Muscle of leg (tissue), 3 donors: ENCODE measurements at regions not wholly inside any gene's neighbourhood (a gene's known extent, or its start where the extent isn't known, plus 50 kb on each side); places are given as distances from the start of the nearest gene placed in this dataset.
"Not testable (repeated sequence)": the region's sequence is repeated elsewhere in the genome, so short reads cannot be mapped to it uniquely, and the experiment has no call there.

Experiments used
- DNase-seq: peaks from one replicate; pipeline ENCODE4 v3.0.0; 2013
- H3K27ac ChIP-seq: one replicate; pipeline ENCODE4 v1.5.1; 2013; ENCODE audit warnings: mild to moderate bottlenecking, low read length, control low read depth
- H3K27me3 ChIP-seq: one replicate; pipeline ENCODE4 v1.6.1; 2013; ENCODE audit warnings: low read length; ENCODE audit not compliant: control insufficient read depth, insufficient read depth
- H3K36me3 ChIP-seq: one replicate; pipeline ENCODE4 v1.6.1; 2013; ENCODE audit warnings: low read length; ENCODE audit not compliant: control insufficient read depth, insufficient read depth
- H3K4me1 ChIP-seq: one replicate; pipeline ENCODE4 v1.6.1; 2013; ENCODE audit warnings: low read length; ENCODE audit not compliant: control insufficient read depth, insufficient read depth
- H3K4me3 ChIP-seq: one replicate; pipeline ENCODE4 v1.5.1; 2013; ENCODE audit warnings: low read length, control low read depth
- H3K9me3 ChIP-seq: replicated peaks from 2 replicates; pipeline ENCODE4 v1.6.1; 2013; ENCODE audit warnings: low read depth, low read length; ENCODE audit not compliant: control insufficient read depth
- WGBS: methylation state at CpG from one replicate; pipeline ENCODE4 v1.1.5; 2013; ENCODE audit warnings: missing lambda C conversion rate; ENCODE audit not compliant: insufficient coverage; 5-methylcytosine and 5-hydroxymethylcytosine counted together

GRCh38 chr4:49117951-49118350, 131.9 kb downstream of the CWH43 start:
- H3K4me1 ChIP-seq, H3K27me3 ChIP-seq, H3K36me3 ChIP-seq, H3K4me3 ChIP-seq, H3K27ac ChIP-seq: not testable (repeated sequence)
- DNase-seq = peak; percentile 5
- 86% methylated on average over 7 of the region's 7 CpGs for WGBS
- peaks cover 76% of the 10 kb centered on the region for H3K9me3 ChIP-seq

DNA sequence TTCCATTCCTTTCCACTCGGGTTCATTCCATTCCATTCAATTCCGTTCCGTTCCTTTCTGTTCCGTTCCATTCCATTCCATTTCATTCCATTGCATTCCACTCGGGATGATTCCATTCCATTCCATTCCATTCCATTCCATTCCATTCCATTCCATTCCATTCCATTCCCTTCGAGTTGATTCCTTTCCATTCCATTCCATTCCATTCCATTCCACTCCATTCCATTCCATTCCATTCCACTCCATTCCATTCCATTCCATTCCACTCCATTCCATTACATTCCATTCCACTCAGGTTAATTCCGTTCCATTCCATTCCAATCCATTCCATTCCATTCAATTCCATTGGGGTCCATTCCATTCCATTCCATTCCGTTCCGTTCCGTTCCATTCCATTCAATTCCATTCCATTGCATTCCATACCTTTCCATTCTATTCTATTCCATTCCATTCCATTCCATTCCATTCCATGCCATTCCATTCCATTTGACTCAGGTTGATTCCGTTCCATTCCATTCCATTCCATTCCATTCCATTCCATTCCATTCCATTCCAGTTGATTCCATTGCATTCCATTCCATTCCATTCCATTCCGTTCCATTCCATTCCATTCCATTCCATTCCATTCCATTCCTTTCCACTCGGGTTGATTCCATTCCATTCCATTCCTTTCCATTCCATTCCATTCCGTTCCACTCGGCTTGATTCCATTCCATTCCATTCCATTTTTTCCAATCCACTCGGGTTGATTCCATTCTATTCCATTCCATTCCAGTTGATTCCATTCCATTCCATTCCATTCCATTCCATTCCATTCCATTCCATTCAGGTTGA, 132.5 kb downstream of the CWH43 start:
- not testable (repeated sequence) for H3K36me3 ChIP-seq, H3K27me3 ChIP-seq, H3K4me1 ChIP-seq, DNase-seq, H3K4me3 ChIP-seq, H3K27ac ChIP-seq
- H3K9me3 ChIP-seq = peaks cover 72% of the 10 kb centered on the region
- WGBS = 63% methylated on average over 16 of the region's 16 CpGs

DNA sequence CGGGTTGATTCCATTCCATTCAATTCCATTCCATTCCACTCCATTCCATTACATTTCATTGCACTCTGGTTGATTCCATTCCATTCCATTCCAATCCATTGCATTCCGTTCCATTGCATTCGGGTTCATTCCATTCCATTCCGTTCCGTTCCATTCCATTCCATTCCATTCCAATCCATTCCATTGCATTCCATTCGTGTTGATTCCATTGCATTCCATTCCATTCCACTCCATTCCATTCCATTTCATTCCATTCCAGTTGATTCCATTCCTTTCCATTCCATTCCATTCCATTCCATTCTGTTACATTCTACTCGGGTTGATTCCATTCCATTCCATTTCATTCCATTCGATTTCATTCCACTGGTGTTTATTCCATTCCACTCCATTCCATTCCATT, 133.3 kb downstream of the CWH43 start:
- not testable (repeated sequence) for H3K36me3 ChIP-seq, H3K4me3 ChIP-seq, DNase-seq, H3K27ac ChIP-seq, H3K27me3 ChIP-seq, H3K4me1 ChIP-seq
- H3K9me3 ChIP-seq = peaks cover 65% of the 10 kb centered on the region
- 67% methylated on average over 8 of the region's 8 CpGs for WGBS

- 64% methylated on average over 14 of the region's 15 CpGs for WGBS
Observed at GRCh38 chr4:49120042-49120779, 134.1 kb downstream of the CWH43 start.

DNA sequence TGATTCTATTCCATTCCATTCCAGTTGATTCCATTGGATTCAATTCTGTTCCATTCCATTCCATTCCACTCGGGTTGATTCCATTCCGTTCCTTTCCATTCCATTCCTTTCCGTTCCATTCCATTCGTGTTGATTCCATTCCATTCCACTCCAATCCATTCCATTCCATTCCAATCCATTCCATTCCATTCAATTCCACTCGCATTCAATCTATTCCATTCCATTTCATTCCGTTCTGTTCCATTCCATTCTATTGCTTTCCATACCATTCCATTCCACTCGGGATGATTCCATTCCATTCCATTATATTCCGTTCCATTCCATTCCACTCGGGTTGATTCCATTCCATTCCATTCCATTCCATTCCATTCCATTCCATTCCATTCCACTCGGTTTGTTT, 134.7 kb downstream of the CWH43 start:
- DNase-seq = peak; percentile 53
- not testable (repeated sequence) for H3K4me3 ChIP-seq

More at GRCh38 chr4:49120042-49120779, 134.1 kb downstream of the CWH43 start:
- not testable (repeated sequence) for H3K4me1 ChIP-seq, H3K27ac ChIP-seq, H3K4me3 ChIP-seq, H3K27me3 ChIP-seq, H3K36me3 ChIP-seq
- DNase-seq = peak; percentile 13
- peaks cover 59% of the 10 kb centered on the region for H3K9me3 ChIP-seq

GRCh38 chr4:49126443-49126842, 140.4 kb downstream of the CWH43 start:
- not testable (repeated sequence) for H3K27ac ChIP-seq, H3K36me3 ChIP-seq, H3K4me1 ChIP-seq, DNase-seq, H3K9me3 ChIP-seq, H3K27me3 ChIP-seq, H3K4me3 ChIP-seq
- 81% methylated on average over 2 of the region's 9 CpGs for WGBS

More for the DNA sequence above, 134.7 kb downstream of the CWH43 start:
- H3K4me1 ChIP-seq, H3K27me3 ChIP-seq, H3K27ac ChIP-seq, H3K36me3 ChIP-seq: not testable (repeated sequence)
- WGBS = 74% methylated on average over 9 of the region's 10 CpGs
- peaks cover 53% of the 10 kb centered on the region for H3K9me3 ChIP-seq

- H3K4me3 ChIP-seq, H3K4me1 ChIP-seq, H3K36me3 ChIP-seq, DNase-seq, H3K27me3 ChIP-seq, H3K27ac ChIP-seq, H3K9me3 ChIP-seq: not testable (repeated sequence)
- no CpG with 5 or more reads among the region's 5 CpGs for WGBS
Observed at GRCh38 chr4:49126858-49127257, 140.8 kb downstream of the CWH43 start.

- DNase-seq, H3K4me3 ChIP-seq, H3K9me3 ChIP-seq, H3K27me3 ChIP-seq, H3K4me1 ChIP-seq, H3K36me3 ChIP-seq, H3K27ac ChIP-seq: not testable (repeated sequence)
- WGBS = no CpG with 5 or more reads among the region's 5 CpGs
Observed at GRCh38 chr4:49129385-49129784, 143.3 kb downstream of the CWH43 start.

GRCh38 chr4:49129870-49130269, 143.8 kb downstream of the CWH43 start:
- not testable (repeated sequence) for H3K27me3 ChIP-seq, DNase-seq, H3K36me3 ChIP-seq, H3K9me3 ChIP-seq, H3K4me3 ChIP-seq, H3K27ac ChIP-seq, H3K4me1 ChIP-seq
- whole genome bisulfite sequencing = no CpG with 5 or more reads among the region's 8 CpGs

- not testable (repeated sequence) for H3K4me1 ChIP-seq, H3K9me3 ChIP-seq, H3K27ac ChIP-seq, H3K4me3 ChIP-seq, DNase-seq, H3K36me3 ChIP-seq, H3K27me3 ChIP-seq
- no CpG with 5 or more reads among the region's 7 CpGs for WGBS
Observed at GRCh38 chr4:49130724-49131123, 144.6 kb downstream of the CWH43 start.
